K562 (cell line): ENCODE measurements at regions not wholly inside any gene's neighbourhood (a gene's known extent, or its start where the extent isn't known, plus 50 kb on each side); places are given as distances from the start of the nearest gene placed in this dataset.

Experiments used
- ATAC-seq: fragments of 200-7000 bp; cut with Tn5 transposase; 3 replicates; pipeline ENCODE4 v1.9.1; 2020; ENCODE audit warnings: moderate library complexity
- BruUV-seq: library from RNA; stranded (reverse); fragments of 400-500 nt; replicated peaks from 2 replicates; lab custom pipeline; 2021; lab: Mats Ljungman, UMichigan
- CTCF ChIA-PET: fragments of 300-600 bp; formaldehyde crosslinking; extraction: SDS; loops from one replicate; lab custom pipeline; 2021; ENCODE audit warnings: low intra/inter-chr PET ratio; lab: Yijun Ruan, JAX
- POLR2A ChIA-PET: fragments of 300-600, 350-650 bp; sonication (Branson Sonifier 250); formaldehyde crosslinking; extraction: SDS; loops from one replicate; lab custom pipeline; 2021; ENCODE audit warnings: antibody characterized with exemption, inconsistent platforms; lab: Yijun Ruan, JAX
- DNase-seq, 4 experiments: peaks; one replicate each; pipeline versions ENCODE4 v3.0.0 to v3.0.0-alpha.2; 2011 to 2018; ENCODE audit warnings: low spot score in 3 of 4, mixed read lengths in 3 of 4; ENCODE audit errors: extremely low read depth in 1 of 4
- FAIRE-seq: peaks from 2 replicates; lab custom pipeline; 2011; peaks lifted over from hg19 to GRCh38; lab: Jason Lieb, UNC
- H2AFZ ChIP-seq: 2 replicates; pipeline ENCODE4 v1.6.0; 2011; ENCODE audit warnings: low read depth, low read length, control low read depth, inconsistent platforms
- H3K27ac ChIP-seq: fragments of 200-600 bp; 3 replicates; pipeline ENCODE4 v1.8.0; 2011; ENCODE audit warnings: low read depth, mild to moderate bottlenecking, control low read depth, inconsistent platforms, low read length, moderate library complexity, mixed read lengths; ENCODE audit errors: extremely low read depth
- H3K27me3 ChIP-seq, 2 experiments: fragments of 300-600 bp in 1 of 2; 2 replicates in 1 of 2; 3 replicates in 1 of 2; pipeline versions ENCODE4 v1.6.0 to v1.8.0; 2011; ENCODE audit warnings: inconsistent platforms in 2 of 2, low read length in 2 of 2, mild to moderate bottlenecking in 1 of 2, mixed read lengths in 1 of 2, moderate library complexity in 1 of 2; ENCODE audit not compliant: control insufficient read depth in 2 of 2, insufficient read depth in 2 of 2
- H3K36me3 ChIP-seq: fragments of 300-600 bp; 3 replicates; pipeline ENCODE4 v1.8.0; 2011; ENCODE audit warnings: mild to moderate bottlenecking, low read length, inconsistent platforms; ENCODE audit not compliant: control insufficient read depth, insufficient read depth
- H3K4me1 ChIP-seq, 2 experiments: fragments of 200-600 bp in 1 of 2; replicated peaks in 1 of 2; 2 replicates in 1 of 2; 3 replicates in 1 of 2; pipeline versions ENCODE4 v1.5.1 to v1.8.0; 2011; ENCODE audit warnings: inconsistent platforms in 2 of 2, low read length in 2 of 2, mild to moderate bottlenecking in 1 of 2, mixed read lengths in 1 of 2, moderate library complexity in 1 of 2; ENCODE audit not compliant: control insufficient read depth in 2 of 2, insufficient read depth in 2 of 2
- H3K4me2 ChIP-seq: 2 replicates; pipeline ENCODE4 v1.6.1; 2011; ENCODE audit warnings: low read length, control low read depth, inconsistent platforms, mixed read lengths; ENCODE audit not compliant: insufficient read depth
- H3K4me3 ChIP-seq: fragments of 200-600 bp; sonication (generic), shearing (Covaris generic); 2 replicates; pipeline ENCODE4 v1.5.1; 2016; ENCODE audit warnings: control low read depth, inconsistent platforms
- H3K79me2 ChIP-seq: fragments of 200-600 bp; 3 replicates; pipeline ENCODE4 v1.8.0; 2011; ENCODE audit warnings: low read length, inconsistent platforms; ENCODE audit not compliant: control insufficient read depth, insufficient read depth
- H3K9ac ChIP-seq, 2 experiments: 2 replicates each; pipeline versions ENCODE4 v1.6.0 to v1.6.1; 2011; ENCODE audit warnings: low read depth in 2 of 2, low read length in 2 of 2, control low read depth in 1 of 2, inconsistent platforms in 1 of 2, mild to moderate bottlenecking in 1 of 2, mixed read lengths in 1 of 2; ENCODE audit not compliant: insufficient read depth in 1 of 2
- H3K9me1 ChIP-seq: one replicate; pipeline ENCODE4 v1.6.0; 2011; ENCODE audit warnings: inconsistent platforms, mild to moderate bottlenecking, low read length, moderate library complexity; ENCODE audit not compliant: control insufficient read depth, insufficient read depth
- H3K9me3 ChIP-seq: replicated peaks from 2 replicates; pipeline ENCODE4 v1.5.1; 2011; ENCODE audit warnings: low read depth, low read length, inconsistent platforms; ENCODE audit not compliant: control insufficient read depth, insufficient read depth
- H4K20me1 ChIP-seq: replicated peaks from 2 replicates; pipeline ENCODE4 v1.6.1; 2011; ENCODE audit warnings: low read length, inconsistent platforms, mixed read lengths; ENCODE audit not compliant: control insufficient read depth, insufficient read depth
- MIER1 ChIP-seq: fragments of 450-650 bp; IDR thresholded peaks from 2 replicates; pipeline ENCODE4 v1.6.1; 2016; ENCODE audit warnings: antibody characterized with exemption, mild to moderate bottlenecking, low read depth
- OTX1 ChIP-seq: fragments of 450-650 bp; formaldehyde crosslinking; IDR thresholded peaks from 2 replicates; pipeline ENCODE4 v1.4.0; 2022; ENCODE audit warnings: mild to moderate bottlenecking
- RAD21 ChIP-seq, 2 experiments: fragments of 250-450 bp in 1 of 2; fragments of 450-650 bp in 1 of 2; sonication (Bioruptor Pico) in 1 of 2; formaldehyde crosslinking in 1 of 2; IDR thresholded peaks in 1 of 2; conservative IDR thresholded peaks in 1 of 2; 2 replicates each; pipeline versions ENCODE4 v1.4.0 to v1.8.0; 2020 to 2022; ENCODE audit warnings: mild to moderate bottlenecking in 2 of 2, moderate library complexity in 1 of 2
- ZNF696 ChIP-seq: fragments of 250-450 bp; sonication (Bioruptor Pico); conservative IDR thresholded peaks from 2 replicates; pipeline ENCODE4 v1.4.0; 2020; ENCODE audit warnings: mild to moderate bottlenecking, moderate library complexity
- ZNF77 ChIP-seq: fragments of 250-450 bp; sonication (Bioruptor Pico); IDR thresholded peaks from 2 replicates; pipeline ENCODE4 v1.5.0; 2020
- ZSCAN29 ChIP-seq: fragments of 450-650 bp; IDR thresholded peaks from 2 replicates; pipeline ENCODE4 v1.6.1; 2017
- WGBS: fragments of 100-300 bp; shearing (Covaris generic); methylation state at CpG from one replicate; pipeline ENCODE4 v1.1.6; 2016; ENCODE audit warnings: low coverage, mixed read lengths; ENCODE audit not compliant: insufficient coverage; ENCODE audit errors: missing lambda C conversion rate; 5-methylcytosine and 5-hydroxymethylcytosine counted together
- in situ Hi-C: fragments of 300-500 bp; cut with MboI; formaldehyde crosslinking; loops from 4 replicates; pipeline ENCODE4 v1.15.0; 2018; ENCODE audit warnings: inconsistent platforms, mixed read lengths
- intact Hi-C: fragments of 100-400 bp; cut with micrococcal nuclease; formaldehyde crosslinking; loops from 2 replicates; pipeline ENCODE4 v1.14.2; 2022
- TF ChIP-seq, protein P1 (sequence below), 2 experiments: fragments of 450-650 bp in 1 of 2; IDR thresholded peaks; 2 replicates each; pipeline ENCODE4 v1.6.1; 2011 to 2017; ENCODE audit warnings: low read depth in 2 of 2, antibody characterized with exemption in 1 of 2, borderline replicate concordance in 1 of 2, low read length in 1 of 2, mild to moderate bottlenecking in 1 of 2, mixed read lengths in 1 of 2; ENCODE audit not compliant: control insufficient read depth in 1 of 2
- TF ChIP-seq, protein P2 (sequence below): fragments of 250-450 bp; sonication (Bioruptor Pico); IDR thresholded peaks from 2 replicates; pipeline ENCODE4 v1.9.0; 2021; ENCODE audit warnings: mild to moderate bottlenecking

DNA sequence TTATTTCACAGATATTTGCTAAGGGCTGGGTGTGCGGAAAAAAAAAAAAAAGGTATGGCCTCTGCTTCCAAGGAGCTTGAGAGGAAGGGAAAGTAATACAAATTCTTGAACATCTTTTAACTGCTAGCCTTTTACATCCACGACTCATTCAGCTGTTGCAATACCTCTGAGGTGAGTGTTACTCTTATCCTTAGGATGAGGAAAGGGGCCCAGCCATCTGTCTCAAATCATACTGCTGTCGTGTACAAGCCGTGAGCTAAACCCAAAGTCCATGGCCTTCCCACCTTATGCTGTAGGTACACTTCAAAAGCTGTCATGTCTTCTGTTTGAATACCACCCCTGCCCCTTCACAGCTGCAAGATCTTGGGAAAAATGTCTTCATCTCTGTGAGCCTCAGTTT is 146.8 kb downstream of the KCNRG start (continued):
- TF ChIP-seq, protein P1, sequence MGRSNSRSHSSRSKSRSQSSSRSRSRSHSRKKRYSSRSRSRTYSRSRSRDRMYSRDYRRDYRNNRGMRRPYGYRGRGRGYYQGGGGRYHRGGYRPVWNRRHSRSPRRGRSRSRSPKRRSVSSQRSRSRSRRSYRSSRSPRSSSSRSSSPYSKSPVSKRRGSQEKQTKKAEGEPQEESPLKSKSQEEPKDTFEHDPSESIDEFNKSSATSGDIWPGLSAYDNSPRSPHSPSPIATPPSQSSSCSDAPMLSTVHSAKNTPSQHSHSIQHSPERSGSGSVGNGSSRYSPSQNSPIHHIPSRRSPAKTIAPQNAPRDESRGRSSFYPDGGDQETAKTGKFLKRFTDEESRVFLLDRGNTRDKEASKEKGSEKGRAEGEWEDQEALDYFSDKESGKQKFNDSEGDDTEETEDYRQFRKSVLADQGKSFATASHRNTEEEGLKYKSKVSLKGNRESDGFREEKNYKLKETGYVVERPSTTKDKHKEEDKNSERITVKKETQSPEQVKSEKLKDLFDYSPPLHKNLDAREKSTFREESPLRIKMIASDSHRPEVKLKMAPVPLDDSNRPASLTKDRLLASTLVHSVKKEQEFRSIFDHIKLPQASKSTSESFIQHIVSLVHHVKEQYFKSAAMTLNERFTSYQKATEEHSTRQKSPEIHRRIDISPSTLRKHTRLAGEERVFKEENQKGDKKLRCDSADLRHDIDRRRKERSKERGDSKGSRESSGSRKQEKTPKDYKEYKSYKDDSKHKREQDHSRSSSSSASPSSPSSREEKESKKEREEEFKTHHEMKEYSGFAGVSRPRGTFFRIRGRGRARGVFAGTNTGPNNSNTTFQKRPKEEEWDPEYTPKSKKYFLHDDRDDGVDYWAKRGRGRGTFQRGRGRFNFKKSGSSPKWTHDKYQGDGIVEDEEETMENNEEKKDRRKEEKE (IDR thresholded peaks at IDR 0.05; ENCODE audit: borderline replicate concordance in 1 of 2, control insufficient read depth in 1 of 2, low read depth in 2 of 2, low read length in 1 of 2) = no peak
- TF ChIP-seq RAD21 (CRISPR knock-in tag; conservative IDR thresholded peaks at IDR 0.05 in 1 of 2, IDR thresholded peaks at IDR 0.05 in 1 of 2) (no peak), MIER1 (no peak), ZNF696 (CRISPR knock-in tag) (no peak)

DNA sequence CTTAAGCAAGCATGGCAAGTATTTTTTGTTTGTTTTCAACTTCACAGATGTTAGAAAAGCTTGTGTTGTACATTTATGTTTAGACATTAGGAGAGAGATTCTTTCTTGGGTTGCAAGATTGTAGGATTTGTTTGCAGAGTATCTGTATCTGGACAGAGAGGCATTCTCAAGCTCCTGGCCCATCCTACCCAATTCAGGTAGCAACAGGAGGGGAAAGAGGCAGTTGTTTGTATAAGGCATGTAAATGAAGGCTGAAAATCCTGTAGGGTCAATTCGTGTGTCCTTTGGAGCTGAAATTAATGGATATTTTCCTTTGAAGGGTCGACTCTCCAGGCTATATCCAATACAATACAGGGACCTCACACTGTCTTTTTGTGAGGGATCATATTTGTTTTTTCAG is 147.3 kb downstream of the KCNRG start:
- POLR2A ChIA-PET = no interaction called here
- ATAC-seq = no peak

More for the DNA sequence above, 147.3 kb downstream of the KCNRG start:
- FAIRE-seq (no peak), DNase-seq (no peak)
- Histone ChIP-seq H4K20me1 (no peaks in the 10 kb centered on the region), H3K4me1 (peaks cover 0 to 8% of the 10 kb centered on the region in 2 experiments; a peak in 2 of 5 replicates), H3K27me3 (no peaks in the 10 kb centered on the region), H3K4me3 (no peak overlapping the region), H3K9me1 (no peaks in the 10 kb centered on the region), H3K27ac (no peak overlapping the region), H3K36me3 (no peaks in the 10 kb centered on the region), H2AFZ (no peak overlapping the region), H3K4me2 (no peak overlapping the region), H3K9me3 (no peaks in the 10 kb centered on the region), H3K79me2 (no peaks in the 10 kb centered on the region), H3K9ac (no peak overlapping the region)
- BruUV-seq = no TSS peak
- in situ Hi-C loops = no loop called here
- TF ChIP-seq ZNF77 (CRISPR knock-in tag) (no peak), OTX1 (CRISPR knock-in tag) (no peak), ZSCAN29 (no peak), RAD21 (CRISPR knock-in tag; conservative IDR thresholded peaks at IDR 0.05 in 1 of 2, IDR thresholded peaks at IDR 0.05 in 1 of 2) (no peak)
- TF ChIP-seq, protein P2, sequence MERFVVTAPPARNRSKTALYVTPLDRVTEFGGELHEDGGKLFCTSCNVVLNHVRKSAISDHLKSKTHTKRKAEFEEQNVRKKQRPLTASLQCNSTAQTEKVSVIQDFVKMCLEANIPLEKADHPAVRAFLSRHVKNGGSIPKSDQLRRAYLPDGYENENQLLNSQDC (CRISPR knock-in tag) = no peak
- intact Hi-C loops = loop anchor here (10.0 kb wide), 1 partner anchor 642 kb away; no protein-coding TSS in a partner anchor
- CTCF ChIA-PET = no interaction called here
- 18% methylated on average over 2 of the region's 2 CpGs for WGBS
